COLO668 (cell line): ENCODE measurements at regions not wholly inside any gene's neighbourhood (a gene's known extent, or its start where the extent isn't known, plus 50 kb on each side); places are given as distances from the start of the nearest gene placed in this dataset.

ENCODE experiments used
- DNase-seq: peaks from one replicate; lab custom pipeline; 2025; ENCODE audit not compliant: unreplicated experiment; lab: John Stamatoyannopoulos, UW

DNA sequence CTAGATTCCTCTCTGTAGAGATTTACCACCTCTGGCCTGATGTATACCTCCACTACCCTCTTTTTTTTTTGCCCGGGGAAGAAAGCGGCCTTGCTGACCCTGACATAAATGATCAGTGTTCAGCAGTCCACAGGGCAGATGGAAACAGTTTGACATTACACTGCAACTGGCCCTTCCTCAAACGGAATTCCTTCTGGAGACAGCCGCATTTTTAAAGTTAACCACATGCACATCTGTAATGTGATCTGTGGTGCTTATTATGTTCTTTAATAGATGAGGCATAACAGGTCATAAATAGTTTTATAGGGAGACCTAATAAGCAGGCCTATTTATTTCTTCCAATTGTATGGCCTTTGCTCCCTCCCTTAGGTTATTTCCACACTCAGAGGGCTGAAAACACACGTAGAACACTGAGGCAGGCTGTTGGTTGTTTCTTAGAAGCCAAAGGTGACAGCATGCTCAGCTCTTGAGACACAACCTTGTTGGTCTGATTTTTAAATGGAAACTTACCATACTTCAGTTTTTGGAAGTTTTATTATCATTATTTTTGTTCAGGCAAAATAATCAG, 84.0 kb upstream of the APC start:
- DNase-seq, result no peak

DNA sequence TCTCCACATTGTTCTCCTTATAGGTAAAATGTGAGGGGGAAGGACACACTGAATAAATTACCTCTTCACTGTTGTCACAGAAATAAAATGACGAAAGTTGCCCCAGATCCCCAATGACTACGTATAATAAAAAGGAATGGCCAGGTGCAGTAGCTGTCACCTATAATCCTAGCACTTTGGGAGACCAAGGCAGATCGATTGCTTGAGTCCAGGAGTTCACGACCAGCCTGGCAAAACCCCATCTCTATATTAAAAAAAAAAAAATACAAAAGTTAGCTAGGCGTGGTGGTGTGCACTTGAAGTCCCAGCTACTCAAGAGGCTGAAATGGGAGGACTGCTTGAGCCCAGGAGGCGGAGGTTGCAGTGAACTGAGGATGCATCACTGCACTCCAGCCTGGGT, 82.2 kb upstream of the APC start:
- DNase-seq, result no peak

DNA sequence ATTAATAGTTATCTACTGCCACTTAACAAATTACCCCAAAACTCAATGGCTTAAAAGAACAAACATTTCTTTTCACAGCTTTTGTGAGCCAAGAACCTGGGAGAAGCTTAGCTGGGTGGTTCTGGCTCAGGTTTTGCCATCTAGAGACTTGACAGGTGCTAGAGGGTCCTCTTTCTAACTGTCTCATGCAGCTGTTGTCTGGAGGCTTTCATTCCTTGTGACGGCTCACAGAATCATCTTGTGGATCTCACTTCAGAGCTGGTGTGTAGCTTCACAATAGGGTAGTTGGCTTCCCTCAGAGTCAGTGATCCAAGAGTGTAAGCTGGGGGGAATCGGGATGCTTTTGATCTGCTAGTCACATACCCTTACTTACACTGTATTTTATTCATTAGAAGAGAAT, 81.2 kb upstream of the APC start:
- no peak for DNase-seq

DNA sequence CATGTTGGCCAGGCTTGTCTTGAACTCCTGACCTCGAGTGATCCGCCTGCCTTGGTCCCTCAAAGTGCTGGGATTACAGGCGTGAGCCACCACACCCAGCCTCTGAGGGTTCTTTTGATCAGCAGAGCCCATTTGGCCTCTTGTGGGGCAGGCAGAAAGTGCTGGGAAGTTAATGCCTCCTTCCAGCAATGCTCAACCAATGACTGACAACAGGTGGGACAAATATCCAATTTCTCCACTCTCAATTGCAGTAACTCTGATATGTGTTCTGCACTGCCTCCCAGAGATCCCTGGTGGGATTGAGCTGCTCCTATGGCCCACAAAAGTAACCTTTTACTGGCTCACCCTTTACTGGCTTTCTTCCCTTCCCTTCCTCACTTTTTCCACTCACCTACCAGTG, 79.9 kb upstream of the APC start:
- DNase-seq, result no peak

DNA sequence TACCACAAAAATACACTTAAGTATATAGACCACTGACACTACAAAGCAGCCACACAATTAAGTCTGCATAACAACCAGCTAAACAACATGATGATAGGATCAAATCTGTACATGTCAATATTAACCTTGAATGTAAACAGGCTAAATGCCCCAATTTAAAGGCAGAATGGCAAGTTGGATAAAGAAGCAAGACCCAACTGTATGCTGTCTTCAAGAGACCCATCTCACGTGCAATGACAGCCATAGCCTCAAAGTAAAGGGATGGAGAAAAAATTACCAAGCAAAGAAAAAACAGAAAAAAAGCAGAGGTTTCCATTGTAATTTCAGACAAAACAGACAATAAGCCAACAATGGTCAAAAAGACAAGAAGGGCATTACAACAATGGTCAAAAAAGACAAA, 77.3 kb upstream of the APC start:
- no peak for DNase-seq

DNA sequence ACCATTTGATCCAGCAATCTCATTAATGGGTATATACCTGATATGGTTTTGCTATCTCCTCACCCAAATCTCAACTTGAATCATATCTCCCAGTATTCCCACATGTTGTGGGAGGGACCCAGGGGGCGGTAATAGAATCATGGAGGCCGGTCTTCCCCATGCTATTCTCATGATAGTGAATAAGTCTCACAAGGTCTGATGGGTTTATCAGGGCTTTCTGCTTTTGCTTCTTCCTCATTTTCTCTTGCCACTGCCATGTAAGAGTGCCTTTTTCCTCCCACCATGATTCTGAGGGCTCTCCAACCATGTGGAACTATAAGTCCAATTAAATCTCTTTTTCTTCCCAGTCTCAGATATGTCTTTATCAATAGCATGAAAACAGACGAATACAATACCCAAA, 74.5 kb upstream of the APC start:
- DNase-seq, result no peak

DNA sequence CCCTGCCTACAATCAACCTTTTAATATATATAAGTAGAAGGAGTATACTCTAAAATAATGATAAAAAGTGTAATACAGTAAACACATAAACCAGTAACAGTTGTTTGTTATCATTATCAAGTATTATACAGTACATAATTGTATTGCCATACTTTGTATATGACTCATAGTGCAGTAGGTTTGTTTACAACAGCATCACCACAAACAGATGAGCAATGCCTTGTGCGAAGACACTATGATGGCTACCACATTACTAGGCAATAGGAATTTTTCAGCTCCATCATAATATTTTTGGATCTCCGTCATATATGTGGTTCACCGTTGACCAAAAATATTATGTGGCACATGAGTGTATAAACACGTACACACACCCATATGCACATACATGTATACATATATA, 69.7 kb upstream of the APC start:
- no peak for DNase-seq

DNA sequence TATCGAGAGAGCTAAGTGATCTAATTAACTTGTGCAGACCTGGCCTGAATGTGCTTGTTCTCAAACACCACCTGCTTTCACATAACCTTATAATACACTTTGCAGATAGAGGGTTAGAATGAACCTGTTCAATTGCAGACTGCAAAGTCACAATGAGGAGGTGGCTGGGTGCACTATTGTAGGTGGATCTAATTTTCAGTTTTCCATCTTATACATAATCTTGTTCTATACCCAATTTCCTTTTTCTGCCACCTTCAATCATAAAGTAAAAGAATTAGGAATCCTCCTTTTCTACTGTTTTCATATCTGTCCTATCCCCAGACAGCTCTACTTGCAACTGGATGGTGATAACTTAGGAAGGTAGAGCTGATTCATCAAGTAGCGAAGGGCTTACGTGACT, 68.8 kb upstream of the APC start:
- no peak for DNase-seq

DNA sequence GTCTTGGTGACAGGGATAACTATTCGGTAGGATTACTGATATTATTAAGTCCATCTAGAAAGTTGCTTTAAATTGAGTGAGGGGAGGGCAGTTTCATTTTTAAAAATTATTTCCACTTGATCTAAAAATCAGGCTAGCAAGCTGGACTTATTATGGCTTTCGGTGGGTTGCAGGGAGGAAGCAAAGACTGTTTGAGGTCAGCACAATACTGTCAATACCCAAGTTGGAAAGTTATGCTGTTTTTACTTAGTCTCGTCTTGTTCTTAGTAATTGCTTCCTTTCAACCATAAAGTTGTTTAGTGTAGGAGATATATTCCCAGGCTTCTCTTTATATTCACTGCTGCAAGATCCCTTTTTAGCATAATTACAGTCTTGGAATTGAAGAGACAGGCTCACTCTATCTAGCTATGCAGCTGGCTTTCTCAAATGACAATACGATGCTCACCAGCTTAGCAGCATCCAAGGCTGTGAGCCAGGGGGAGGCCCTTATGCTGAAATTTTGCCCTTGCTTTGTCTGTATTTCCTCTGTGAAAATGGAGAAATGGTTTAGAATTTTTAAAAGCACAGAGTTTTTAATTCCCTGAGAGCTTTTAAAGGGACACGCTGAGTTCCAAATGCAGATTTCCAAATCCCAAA, 68.2 kb upstream of the APC start:
- no peak for DNase-seq

DNA sequence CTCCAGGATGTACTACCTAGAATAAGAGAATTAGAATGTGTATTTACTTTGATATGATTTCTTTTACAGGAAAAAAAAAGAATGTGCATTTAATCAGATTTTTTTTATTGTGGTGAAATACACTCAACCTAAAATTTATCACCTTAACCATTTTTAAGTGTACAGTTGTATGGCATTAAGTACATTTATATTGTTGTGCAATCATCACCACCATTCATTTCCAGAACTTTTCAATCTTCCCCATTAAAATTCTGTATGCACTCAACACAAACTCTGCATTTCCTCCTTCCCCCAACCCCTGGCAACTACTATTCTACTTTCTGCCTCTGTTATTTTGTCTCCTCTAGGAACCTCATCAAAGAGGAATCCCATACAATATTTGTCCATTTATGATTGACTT, 66.0 kb upstream of the APC start:
- no peak for DNase-seq

DNA sequence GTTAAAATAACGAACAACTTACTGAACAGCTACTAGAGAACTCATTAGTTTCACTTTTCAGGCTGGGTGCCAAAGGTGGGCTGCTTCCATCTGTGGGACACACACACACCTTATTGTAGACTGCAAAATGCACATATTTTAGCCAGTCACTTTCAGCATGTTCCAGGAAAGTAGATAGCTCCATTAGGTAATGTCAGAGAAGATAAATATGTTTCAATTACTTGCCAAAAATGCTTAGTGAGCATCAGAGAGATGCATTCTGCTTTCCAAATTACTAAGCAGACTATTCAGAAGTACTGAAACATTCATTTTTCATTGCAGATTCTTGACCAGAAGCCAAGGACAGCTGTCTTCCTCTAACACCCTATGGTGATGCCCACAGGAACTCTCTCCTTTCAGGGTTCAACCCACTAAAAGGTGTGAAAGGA, 56.2 kb upstream of the APC start:
- DNase-seq, result no peak

DNA sequence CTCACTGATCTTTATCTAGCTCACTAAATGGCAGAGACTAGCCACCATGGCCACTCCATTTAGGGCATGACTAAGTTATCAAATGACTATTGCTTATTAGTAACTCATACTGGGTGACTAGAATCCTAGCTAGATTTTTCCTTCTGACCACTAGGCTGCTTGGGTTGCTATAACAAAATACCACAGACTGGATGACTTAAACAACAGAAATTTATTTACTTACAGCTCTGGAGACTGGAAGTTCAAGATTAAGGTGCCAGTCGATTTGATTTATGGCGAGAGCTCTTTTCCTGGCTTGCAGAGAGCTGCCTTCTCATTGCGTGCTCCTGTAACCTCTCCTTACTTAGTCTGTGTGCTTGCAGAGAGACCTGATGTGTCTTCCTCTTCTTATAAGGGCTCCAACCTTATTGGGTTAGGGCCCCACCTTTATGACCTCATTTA, 55.0 kb upstream of the APC start:
- no peak for DNase-seq

DNA sequence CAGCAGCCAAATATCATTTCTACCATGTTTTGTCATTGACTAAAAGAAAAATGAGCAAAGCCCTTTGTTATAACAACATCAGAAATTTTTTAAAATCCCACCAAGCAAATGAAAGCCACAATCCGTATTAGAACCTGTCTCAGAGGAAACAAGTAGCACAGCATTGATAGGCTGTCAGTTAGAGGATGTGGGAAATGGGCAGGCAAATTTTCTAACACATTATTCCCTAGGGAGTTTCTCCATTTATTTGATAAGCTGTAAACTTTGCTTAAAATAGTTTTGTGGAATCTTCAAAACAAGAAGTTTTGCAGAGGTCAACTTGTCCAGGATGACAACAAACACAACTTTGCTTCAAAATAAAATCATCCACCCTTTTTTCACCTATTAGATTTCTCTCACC, 53.6 kb upstream of the APC start:
- no peak for DNase-seq

DNA sequence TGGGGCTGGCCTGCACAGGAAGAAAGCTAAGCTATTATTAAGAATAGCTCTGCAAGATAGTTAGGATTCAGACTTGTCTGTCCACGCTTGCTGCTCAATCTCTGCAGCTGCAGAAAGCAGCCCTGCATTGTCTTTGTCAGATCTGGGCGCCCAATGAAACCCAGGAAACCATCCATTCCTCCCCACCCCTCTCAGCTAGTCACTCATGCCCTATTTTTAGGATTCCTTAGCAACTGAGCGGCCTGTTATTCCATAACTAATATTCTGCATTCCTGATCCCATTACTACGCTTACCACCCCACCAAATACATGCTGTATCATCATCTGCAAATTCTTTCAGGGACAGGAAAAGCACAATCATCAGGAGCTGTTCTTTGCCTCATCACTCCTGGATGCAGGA, 52.9 kb upstream of the APC start:
- no peak for DNase-seq

DNA sequence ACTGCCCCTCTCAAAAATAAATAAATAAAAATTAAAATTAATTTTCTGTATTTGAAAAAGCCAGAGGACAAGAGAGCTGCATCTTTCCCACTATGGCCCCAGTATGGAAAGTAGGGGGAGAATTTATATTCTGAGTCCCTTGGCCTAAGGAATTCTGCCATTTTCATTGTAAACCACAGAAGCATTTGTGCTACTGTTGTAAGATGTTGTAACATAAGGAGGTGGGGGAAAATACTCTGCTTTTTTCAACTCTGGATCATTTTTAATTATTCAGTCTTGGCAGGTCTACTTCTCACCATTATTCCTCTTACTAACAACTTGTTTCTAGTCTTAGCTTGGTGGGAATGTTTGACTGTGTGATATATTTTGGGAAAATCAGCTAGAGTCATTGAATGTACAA, 52.3 kb upstream of the APC start:
- no peak for DNase-seq

DNA sequence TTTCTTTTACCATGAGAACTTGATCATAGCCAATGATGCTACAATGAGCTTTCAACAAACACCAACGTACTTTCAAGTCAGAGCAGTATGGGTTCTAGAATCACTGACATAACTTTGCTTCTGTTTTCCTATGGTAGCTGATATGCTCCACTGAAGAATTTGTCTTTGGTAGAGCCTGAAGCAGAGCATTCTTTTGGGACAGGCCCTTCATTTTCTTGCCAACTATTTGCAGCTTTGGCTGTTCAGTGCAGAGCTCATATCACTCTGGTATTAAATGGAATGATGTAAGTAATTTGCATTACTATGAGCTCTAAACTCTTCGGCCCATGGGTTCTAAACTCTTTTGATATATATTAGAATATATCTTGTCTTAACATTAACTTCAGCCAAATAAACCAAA, 51.8 kb upstream of the APC start:
- no peak for DNase-seq

DNA sequence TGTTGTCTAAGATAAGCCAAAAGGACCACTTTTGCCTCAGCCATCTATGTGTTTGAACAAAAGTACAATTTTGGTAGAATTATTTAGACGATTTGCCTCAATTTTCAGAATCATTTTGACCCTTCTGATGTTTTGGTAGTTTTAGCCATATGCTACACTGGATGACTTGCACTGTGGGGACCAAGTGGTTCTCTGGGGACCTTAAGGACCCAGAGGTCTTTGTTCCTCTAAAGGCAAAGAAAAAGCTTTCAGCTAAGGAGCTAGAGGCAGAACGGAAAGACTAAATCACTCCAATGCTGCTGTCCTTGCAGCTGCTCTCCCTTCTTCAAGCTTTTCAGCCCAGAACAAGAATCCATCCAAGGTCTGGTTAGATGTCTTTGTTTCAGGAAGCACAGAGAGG, 51.0 kb upstream of the APC start:
- no peak for DNase-seq

DNA sequence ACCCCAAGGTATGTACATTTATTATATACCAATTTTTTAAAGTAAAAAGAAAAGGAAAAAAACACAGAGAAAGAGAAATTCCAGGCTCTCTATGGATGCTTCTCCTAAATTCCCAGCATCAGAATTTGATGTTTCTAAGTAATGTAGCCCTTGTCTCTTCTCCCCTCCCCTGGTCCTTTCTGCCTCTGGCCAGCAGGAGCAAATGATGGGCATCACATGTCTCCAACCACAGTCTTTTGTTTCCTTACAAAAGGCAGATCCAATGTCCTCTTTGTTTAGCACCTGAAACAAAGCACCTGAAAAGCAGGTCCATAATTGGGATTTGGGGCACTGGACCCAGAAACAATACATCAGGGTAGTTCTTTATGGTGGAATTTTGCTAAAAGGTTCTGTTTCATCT, 50.4 kb upstream of the APC start:
- no peak for DNase-seq
